ENCODE measurements at regions not wholly inside any gene's neighbourhood (a gene's known extent, or its start where the extent isn't known, plus 50 kb on each side); places are given as distances from the start of the nearest gene placed in this dataset.

DNA sequence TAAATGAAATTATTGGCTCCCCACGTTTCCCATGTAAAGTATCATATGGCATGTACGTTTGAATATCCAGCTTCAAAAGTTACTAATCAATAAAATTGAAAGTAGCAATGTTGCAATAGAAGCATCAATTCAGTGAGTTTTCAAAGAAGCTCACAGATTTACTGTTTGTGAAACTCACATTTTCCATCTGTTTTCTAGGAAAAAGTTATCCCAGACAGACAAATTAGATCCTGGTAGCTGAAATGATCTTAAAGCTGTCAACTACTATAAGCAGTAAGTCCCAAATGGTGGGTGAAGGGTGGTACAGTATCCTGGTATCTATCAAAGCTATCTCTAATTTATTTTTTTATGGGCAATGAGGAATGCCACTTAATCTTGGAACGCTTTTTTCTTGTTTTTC, 60.7 kb upstream of the MXRA5 start:
- ATAC-seq (no peak), DNase-seq (no peak)
- Histone ChIP-seq H3K36me3 (ENCODE audit: control insufficient read depth in 2 of 3, insufficient read depth in 3 of 3, low read length in 3 of 3) (no peaks in the 10 kb centered on the region), H3K27me3 (ENCODE audit: control insufficient read depth in 2 of 2, insufficient read depth in 2 of 2, low read length in 2 of 2) (no peaks in the 10 kb centered on the region), H3K9me3 (ENCODE audit: control insufficient read depth in 2 of 3, low read length in 3 of 3) (no peaks in the 10 kb centered on the region), H3K27ac (ENCODE audit: low read depth, low read length) (no peak overlapping the region), H3K4me3 (ENCODE audit: low read length) (no peak overlapping the region), H3K4me1 (ENCODE audit: control insufficient read depth in 2 of 2, insufficient read depth in 2 of 2, low read length in 2 of 2) (no peaks in the 10 kb centered on the region)
- Mint-ChIP-seq H3K4me1 (no peaks in the 10 kb centered on the region), H3K9me3 (peaks cover 0 to 10% (median under 1%) of the 10 kb centered on the region in 11 donors), H3K27me3 (no peaks in the 10 kb centered on the region), H3K27ac (no peak overlapping the region), H3K36me3 (no peaks in the 10 kb centered on the region), H3K4me3 (no peak overlapping the region)
- ChIA-PET CTCF (no interaction called here), POLR2A (no interaction called here)
- intact Hi-C loops (cut with micrococcal nuclease) = no loop called here

DNA sequence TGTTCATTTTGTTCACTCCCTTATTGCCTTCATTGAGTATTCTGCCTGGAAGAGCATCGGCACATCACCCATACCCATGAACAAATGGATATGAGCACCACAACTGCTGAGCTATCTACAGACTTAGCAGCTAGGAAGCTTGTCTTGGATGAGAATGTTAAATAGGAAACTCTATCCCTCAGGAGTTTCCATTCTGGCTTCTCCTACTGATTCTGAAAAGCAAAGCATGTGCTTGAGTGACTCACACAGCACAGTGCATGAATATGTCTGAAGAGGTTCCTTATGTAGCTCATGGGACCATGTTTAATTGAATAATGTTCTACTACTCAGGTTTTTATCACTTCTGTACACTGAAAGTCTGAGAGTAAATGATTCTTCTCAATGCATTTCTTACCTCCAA, 57.3 kb upstream of the MXRA5 start:
- DNase-seq (no peak), ATAC-seq (no peak)
- intact Hi-C loops (cut with micrococcal nuclease) = no loop called here
- Mint-ChIP-seq H3K4me1 (no peaks in the 10 kb centered on the region), H3K27ac (no peak overlapping the region), H3K36me3 (no peaks in the 10 kb centered on the region), H3K4me3 (no peak overlapping the region), H3K9me3 (peaks cover 0 to 8% (median 2%) of the 10 kb centered on the region in 11 donors), H3K27me3 (no peaks in the 10 kb centered on the region)
- Histone ChIP-seq H3K4me1 (ENCODE audit: control insufficient read depth in 2 of 2, insufficient read depth in 2 of 2, low read length in 2 of 2) (no peaks in the 10 kb centered on the region), H3K4me3 (ENCODE audit: low read length) (no peak overlapping the region), H3K27ac (ENCODE audit: low read depth, low read length) (no peak overlapping the region), H3K36me3 (ENCODE audit: control insufficient read depth in 2 of 3, insufficient read depth in 3 of 3, low read length in 3 of 3) (no peaks in the 10 kb centered on the region), H3K9me3 (ENCODE audit: control insufficient read depth in 2 of 3, low read length in 3 of 3) (no peaks in the 10 kb centered on the region), H3K27me3 (ENCODE audit: control insufficient read depth in 2 of 2, insufficient read depth in 2 of 2, low read length in 2 of 2) (no peaks in the 10 kb centered on the region)
- POLR2A ChIA-PET = no interaction called here
- CTCF ChIA-PET = no interaction called here
